ENCODE measurements at regions not wholly inside any gene's neighbourhood (a gene's known extent, or its start where the extent isn't known, plus 50 kb on each side); places are given as distances from the start of the nearest gene placed in this dataset.

DNA sequence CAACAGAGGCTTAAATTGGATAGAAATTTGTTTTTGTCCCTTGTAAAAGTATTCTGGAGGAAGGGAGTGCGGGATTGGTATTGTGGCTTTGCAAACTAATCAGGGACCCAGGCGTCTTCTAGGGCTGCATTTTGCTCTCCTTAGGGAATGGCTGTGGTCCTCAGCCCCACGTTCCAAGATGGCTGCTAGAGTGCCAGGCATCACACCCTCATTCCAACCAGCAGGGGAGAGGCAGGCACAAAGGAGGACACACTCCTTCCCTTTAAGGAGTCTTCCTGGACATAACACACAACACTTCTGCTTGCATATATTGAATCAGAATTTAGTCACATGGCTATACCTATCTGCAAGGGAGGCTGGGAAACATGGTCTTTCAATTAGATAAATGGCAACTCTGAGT lies 174.5 kb upstream of the LYSMD4 start:
- no peak for TF ChIP-seq CTCF (IDR thresholded peaks at IDR 0.05; ENCODE audit: borderline replicate concordance, insufficient read depth, low read depth, low read length)
- no peak overlapping the region for H3K4me3 ChIP-seq (ENCODE audit: low read depth, low read length)

- TF ChIP-seq CTCF (IDR thresholded peaks at IDR 0.05; ENCODE audit: borderline replicate concordance, insufficient read depth, low read depth, low read length), result no peak
- H3K4me3 ChIP-seq (ENCODE audit: low read depth, low read length), result no peak overlapping the region
These were observed 173.6 kb upstream of the LYSMD4 start for GRCh38 chr15:99906793-99907192.

DNA sequence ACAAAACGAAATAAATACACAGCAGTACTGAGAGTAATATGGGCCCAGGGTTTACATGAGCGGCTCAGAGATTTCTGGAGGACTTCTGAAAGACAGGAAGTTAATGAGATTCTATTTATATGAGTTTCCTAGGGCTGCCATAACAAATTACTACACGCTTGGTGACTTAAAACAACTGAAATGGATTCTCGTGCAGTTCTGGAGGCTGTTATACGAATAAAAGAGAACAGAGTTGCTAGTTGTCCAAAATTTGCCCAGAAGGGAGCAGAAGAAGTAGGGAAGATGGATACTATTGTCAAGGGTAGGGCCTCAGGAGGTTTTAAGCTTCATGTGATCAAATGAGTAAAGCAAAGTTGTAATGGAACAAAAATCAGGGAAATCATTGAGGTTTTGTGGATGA lies 173.1 kb upstream of the LYSMD4 start:
- no peak for TF ChIP-seq CTCF (IDR thresholded peaks at IDR 0.05; ENCODE audit: borderline replicate concordance, insufficient read depth, low read depth, low read length)
- no peak overlapping the region for H3K4me3 ChIP-seq (ENCODE audit: low read depth, low read length)

DNA sequence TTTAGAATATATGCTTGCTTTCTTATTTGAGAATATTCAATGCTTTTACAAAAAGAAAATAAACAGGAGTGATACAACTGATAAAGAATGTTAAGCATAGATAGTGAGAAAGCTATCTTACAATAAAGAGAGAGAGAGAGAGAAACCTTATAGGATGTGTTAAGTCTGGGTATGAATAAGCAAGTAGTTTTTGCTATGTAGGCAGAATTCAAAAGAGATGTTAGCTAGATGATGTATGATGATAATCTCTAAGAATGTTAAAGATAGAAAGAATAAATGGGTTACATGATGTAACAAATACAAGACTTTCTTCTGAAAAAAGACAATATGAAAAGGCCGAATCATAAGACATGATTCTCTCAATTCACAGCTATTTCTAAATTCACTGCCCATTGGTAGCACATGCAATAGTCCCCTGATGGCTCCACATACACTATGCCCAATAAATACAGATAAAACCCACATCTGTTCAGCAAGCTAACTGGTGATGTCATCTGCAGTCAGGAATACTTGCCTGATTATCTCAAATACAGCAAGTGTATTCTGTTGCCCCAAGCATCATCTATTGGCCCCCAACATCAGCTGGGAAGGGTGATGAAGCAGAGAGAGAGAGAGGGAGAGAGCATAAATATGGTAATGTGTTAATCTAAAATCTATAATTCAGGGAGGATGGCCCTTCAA lies 169.2 kb upstream of the LYSMD4 start:
- TF ChIP-seq CTCF (IDR thresholded peaks at IDR 0.05; ENCODE audit: borderline replicate concordance, insufficient read depth, low read depth, low read length), result no peak
- no peak overlapping the region for H3K4me3 ChIP-seq (ENCODE audit: low read depth, low read length)

DNA sequence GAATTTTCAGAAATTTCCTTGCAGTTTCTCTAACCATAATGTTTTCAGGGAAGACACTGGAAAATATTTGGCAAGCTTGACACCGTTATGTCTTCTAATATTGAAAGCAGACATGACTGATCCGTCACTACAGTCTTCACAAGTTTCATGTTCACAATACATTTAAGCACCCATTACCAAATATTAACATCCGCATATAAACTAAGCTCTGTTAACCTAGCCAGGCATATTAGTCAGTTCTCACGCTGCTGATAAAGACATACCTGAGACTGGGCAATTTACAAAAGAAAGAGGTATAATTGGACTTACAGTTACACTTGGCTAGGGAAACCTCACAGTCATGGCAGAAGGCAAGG lies 162.7 kb upstream of the LYSMD4 start:
- TF ChIP-seq CTCF (IDR thresholded peaks at IDR 0.05; ENCODE audit: borderline replicate concordance, insufficient read depth, low read depth, low read length), result no peak
- no peak overlapping the region for H3K4me3 ChIP-seq (ENCODE audit: low read depth, low read length)

GRCh38 chr15:99895189-99895955 lies 162.1 kb upstream of the LYSMD4 start:
- TF ChIP-seq CTCF (IDR thresholded peaks at IDR 0.05; ENCODE audit: borderline replicate concordance, insufficient read depth, low read depth, low read length), result no peak
- H3K4me3 ChIP-seq (ENCODE audit: low read depth, low read length), result peak overlapping the region; percentile 3

- TF ChIP-seq CTCF (IDR thresholded peaks at IDR 0.05; ENCODE audit: borderline replicate concordance, insufficient read depth, low read depth, low read length), result no peak
These were observed 145.6 kb upstream of the LYSMD4 start for GRCh38 chr15:99878835-99879234.

More at GRCh38 chr15:99878835-99879234, 145.6 kb upstream of the LYSMD4 start:
- H3K4me3 ChIP-seq (ENCODE audit: low read depth, low read length), result no peak overlapping the region

Measured in GM12875 (cell line).